ENCODE measurements at regions not wholly inside any gene's neighbourhood (a gene's known extent, or its start where the extent isn't known, plus 50 kb on each side); places are given as distances from the start of the nearest gene placed in this dataset.
"Not testable (repeated sequence)": the region's sequence is repeated elsewhere in the genome, so short reads cannot be mapped to it uniquely, and the experiment has no call there.

GRCh38 chr5:17374973-17375742 is 122.9 kb upstream of the TAF11L2 start:
- H3K4me3 ChIP-seq (ENCODE audit: low read length in 3 of 3) = no peak overlapping the region
- H3K9me3 ChIP-seq (ENCODE audit: control insufficient read depth in 2 of 3, insufficient read depth in 1 of 3, low read length in 3 of 3) = no peaks in the 10 kb centered on the region
- TF ChIP-seq CTCF (IDR thresholded peaks at IDR 0.05; ENCODE audit: borderline replicate concordance, extremely low read depth, insufficient read depth) = no peak
- no peak overlapping the region for H3K9ac ChIP-seq (ENCODE audit: low read length in 3 of 3)
- FAIRE-seq = no peak
- no peaks in the 10 kb centered on the region for H3K27me3 ChIP-seq (ENCODE audit: control insufficient read depth, insufficient read depth, low read length)
- DNase-seq = peak in 1 of 5 donors; percentile 34
- intact Hi-C loops (cut with DNase I) = no loop called here
- no peak overlapping the region for H3K27ac ChIP-seq (ENCODE audit: low read depth in 2 of 2, low read length in 2 of 2)
- H3K4me1 ChIP-seq (ENCODE audit: control insufficient read depth in 2 of 3, insufficient read depth in 2 of 3, low read depth in 1 of 3, low read length in 3 of 3) = no peaks in the 10 kb centered on the region
- H3K36me3 ChIP-seq (ENCODE audit: control insufficient read depth in 2 of 3, insufficient read depth in 3 of 3, low read length in 3 of 3) = no peaks in the 10 kb centered on the region

- H3K27ac ChIP-seq (ENCODE audit: low read depth in 2 of 2, low read length in 2 of 2); H3K4me1 ChIP-seq (ENCODE audit: control insufficient read depth in 2 of 3, insufficient read depth in 2 of 3, low read depth in 1 of 3, low read length in 3 of 3); intact Hi-C loops (cut with DNase I); H3K4me3 ChIP-seq (ENCODE audit: low read length in 3 of 3); H3K27me3 ChIP-seq (ENCODE audit: control insufficient read depth, insufficient read depth, low read length); H3K9ac ChIP-seq (ENCODE audit: low read length in 3 of 3); DNase-seq; H3K9me3 ChIP-seq (ENCODE audit: control insufficient read depth in 2 of 3, insufficient read depth in 1 of 3, low read length in 3 of 3); H3K36me3 ChIP-seq (ENCODE audit: control insufficient read depth in 2 of 3, insufficient read depth in 3 of 3, low read length in 3 of 3); FAIRE-seq: not testable (repeated sequence)
Observed at GRCh38 chr5:17375886-17376285, 122.1 kb upstream of the TAF11L2 start.

- TF ChIP-seq CTCF (IDR thresholded peaks at IDR 0.05; ENCODE audit: borderline replicate concordance, extremely low read depth, insufficient read depth) = no peak
- H3K27ac ChIP-seq (ENCODE audit: low read depth in 2 of 2, low read length in 2 of 2) = no peak overlapping the region
- FAIRE-seq = no peak
Observed at GRCh38 chr5:17378346-17378997, 119.6 kb upstream of the TAF11L2 start.

GRCh38 chr5:17379100-17379951 is 118.7 kb upstream of the TAF11L2 start:
- Histone ChIP-seq H3K4me3 (ENCODE audit: low read length in 3 of 3) (no peak overlapping the region), H3K9me3 (ENCODE audit: control insufficient read depth in 2 of 3, insufficient read depth in 1 of 3, low read length in 3 of 3) (no peaks in the 10 kb centered on the region), H3K36me3 (ENCODE audit: control insufficient read depth in 2 of 3, insufficient read depth in 3 of 3, low read length in 3 of 3) (no peaks in the 10 kb centered on the region), H3K27me3 (ENCODE audit: control insufficient read depth, insufficient read depth, low read length) (no peaks in the 10 kb centered on the region), H3K9ac (ENCODE audit: low read length in 3 of 3) (no peak overlapping the region), H3K27ac (ENCODE audit: low read depth in 2 of 2, low read length in 2 of 2) (no peak overlapping the region), H3K4me1 (ENCODE audit: control insufficient read depth in 2 of 3, insufficient read depth in 2 of 3, low read depth in 1 of 3, low read length in 3 of 3) (no peaks in the 10 kb centered on the region)
- intact Hi-C loops (cut with DNase I) = no loop called here
- DNase-seq = peak in 2 of 5 donors; percentile 14 to 29
- FAIRE-seq = no peak
- no peak for TF ChIP-seq CTCF (IDR thresholded peaks at IDR 0.05; ENCODE audit: borderline replicate concordance, extremely low read depth, insufficient read depth)

More at GRCh38 chr5:17378346-17378997, 119.6 kb upstream of the TAF11L2 start:
- H3K4me1 ChIP-seq (ENCODE audit: control insufficient read depth in 2 of 3, insufficient read depth in 2 of 3, low read depth in 1 of 3, low read length in 3 of 3) = no peaks in the 10 kb centered on the region
- DNase-seq = no peak
- no peak overlapping the region for H3K9ac ChIP-seq (ENCODE audit: low read length in 3 of 3)
- no peak overlapping the region for H3K4me3 ChIP-seq (ENCODE audit: low read length in 3 of 3)
- intact Hi-C loops (cut with DNase I) = no loop called here
- no peaks in the 10 kb centered on the region for H3K36me3 ChIP-seq (ENCODE audit: control insufficient read depth in 2 of 3, insufficient read depth in 3 of 3, low read length in 3 of 3)
- no peaks in the 10 kb centered on the region for H3K9me3 ChIP-seq (ENCODE audit: control insufficient read depth in 2 of 3, insufficient read depth in 1 of 3, low read length in 3 of 3)
- H3K27me3 ChIP-seq (ENCODE audit: control insufficient read depth, insufficient read depth, low read length) = no peaks in the 10 kb centered on the region
